Muscle of leg (tissue), 3 donors: ENCODE measurements at regions not wholly inside any gene's neighbourhood (a gene's known extent, or its start where the extent isn't known, plus 50 kb on each side); places are given as distances from the start of the nearest gene placed in this dataset.

Experiments
- DNase-seq: peaks from one replicate; pipeline ENCODE4 v3.0.0; 2013
- H3K27ac ChIP-seq: one replicate; pipeline ENCODE4 v1.5.1; 2013; ENCODE audit warnings: mild to moderate bottlenecking, low read length, control low read depth
- H3K27me3 ChIP-seq: one replicate; pipeline ENCODE4 v1.6.1; 2013; ENCODE audit warnings: low read length; ENCODE audit not compliant: control insufficient read depth, insufficient read depth
- H3K36me3 ChIP-seq: one replicate; pipeline ENCODE4 v1.6.1; 2013; ENCODE audit warnings: low read length; ENCODE audit not compliant: control insufficient read depth, insufficient read depth
- H3K4me1 ChIP-seq: one replicate; pipeline ENCODE4 v1.6.1; 2013; ENCODE audit warnings: low read length; ENCODE audit not compliant: control insufficient read depth, insufficient read depth
- H3K4me3 ChIP-seq: one replicate; pipeline ENCODE4 v1.5.1; 2013; ENCODE audit warnings: low read length, control low read depth
- H3K9me3 ChIP-seq: replicated peaks from 2 replicates; pipeline ENCODE4 v1.6.1; 2013; ENCODE audit warnings: low read depth, low read length; ENCODE audit not compliant: control insufficient read depth
- WGBS: methylation state at CpG from one replicate; pipeline ENCODE4 v1.1.5; 2013; ENCODE audit warnings: missing lambda C conversion rate; ENCODE audit not compliant: insufficient coverage; 5-methylcytosine and 5-hydroxymethylcytosine counted together

DNA sequence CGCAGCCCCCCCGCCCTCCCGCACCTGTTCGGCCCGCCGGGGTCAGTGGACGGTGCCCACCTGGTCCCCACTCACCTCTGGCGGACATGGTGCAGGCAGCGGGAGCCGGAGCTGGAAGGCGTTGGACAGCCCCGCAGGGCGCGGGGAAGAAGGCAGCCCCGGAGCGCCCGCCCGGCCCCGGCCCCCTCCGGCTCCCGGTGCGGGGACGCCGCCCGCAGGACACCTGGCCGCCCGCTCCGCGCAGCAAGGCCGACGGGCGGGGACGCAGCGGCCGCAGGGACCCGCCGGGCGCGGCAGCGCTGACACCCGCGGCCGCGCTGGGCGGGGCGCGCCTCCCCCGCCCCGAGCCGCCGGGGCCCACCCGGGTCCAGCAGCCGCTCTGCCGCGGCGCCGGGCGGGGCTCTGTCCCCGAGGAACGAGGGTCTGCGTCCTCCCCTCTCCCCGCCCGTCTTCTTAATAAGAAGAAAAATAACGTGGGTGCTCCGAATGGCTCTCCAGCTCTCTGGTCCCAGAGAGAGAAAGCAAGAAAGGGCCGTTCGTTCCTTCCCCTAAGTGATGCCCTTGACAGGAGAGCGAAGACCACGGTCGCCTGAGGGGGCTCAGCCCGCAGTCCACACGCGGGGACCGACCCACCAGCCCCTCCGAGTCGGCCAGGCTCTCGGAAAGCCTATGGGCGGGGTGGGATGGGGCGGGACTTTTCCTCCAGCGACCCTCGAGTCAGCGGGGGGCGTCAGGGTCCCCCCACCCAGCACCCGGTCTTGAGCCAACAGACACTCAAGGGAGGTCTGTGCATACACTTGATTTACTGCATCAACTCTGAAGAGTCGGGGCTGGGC, 53.4 kb upstream of the FHIP2A start:
- H3K4me1 ChIP-seq, result peaks cover 6% of the 10 kb centered on the region
- H3K27ac ChIP-seq, result no peak overlapping the region
- peak; percentile 14 for DNase-seq
- WGBS, result under 1% methylated on average over 77 of the region's 85 CpGs
- H3K36me3 ChIP-seq, result no peaks in the 10 kb centered on the region
- H3K4me3 ChIP-seq, result peak overlapping the region; percentile 36
- H3K27me3 ChIP-seq, result peaks cover 24% of the 10 kb centered on the region
- H3K9me3 ChIP-seq, result no peaks in the 10 kb centered on the region

DNA sequence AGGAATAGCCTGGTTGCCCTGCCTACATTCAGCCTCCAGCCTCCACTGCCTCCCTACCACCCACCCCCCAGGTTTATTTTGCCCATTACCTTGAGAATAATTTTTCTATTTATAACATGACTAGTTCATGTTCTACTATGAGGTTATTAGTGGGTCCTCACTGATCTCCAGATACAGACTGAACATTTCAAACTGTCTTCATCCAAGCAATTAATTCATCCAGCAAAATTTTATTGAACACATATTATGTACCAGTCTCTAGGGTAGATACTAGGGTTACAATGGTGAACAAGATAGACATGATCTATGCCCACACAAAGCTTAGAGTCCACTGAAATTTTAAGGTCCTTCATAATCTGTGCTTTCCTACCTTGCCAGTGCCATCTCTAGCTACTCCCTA, 51.6 kb upstream of the FHIP2A start:
- H3K27me3 ChIP-seq, result peaks cover 21% of the 10 kb centered on the region
- no peaks in the 10 kb centered on the region for H3K9me3 ChIP-seq
- H3K27ac ChIP-seq, result no peak overlapping the region
- H3K4me3 ChIP-seq, result no peak overlapping the region
- no peaks in the 10 kb centered on the region for H3K36me3 ChIP-seq
- no peak for DNase-seq
- H3K4me1 ChIP-seq, result peaks cover 6% of the 10 kb centered on the region

DNA sequence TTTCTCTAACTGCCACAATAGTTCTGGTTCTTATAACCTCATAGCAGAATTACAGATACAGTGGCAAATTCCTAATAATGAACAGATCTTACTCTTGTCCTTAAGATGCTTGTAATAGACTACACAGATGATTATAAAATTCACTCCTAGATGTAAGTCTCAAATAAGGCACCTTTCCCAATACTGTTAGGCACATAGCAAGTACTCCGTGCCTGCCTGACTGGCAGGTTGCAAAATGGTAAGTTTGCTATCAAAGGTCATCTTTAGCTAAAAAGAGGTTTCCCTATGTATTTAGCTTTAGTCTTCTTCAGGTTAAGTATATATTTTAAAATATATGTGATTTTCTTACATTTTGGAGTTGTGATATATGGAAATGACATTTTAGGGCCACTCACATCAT, 50.4 kb upstream of the FHIP2A start:
- Histone ChIP-seq H3K27me3 (peaks cover 21% of the 10 kb centered on the region), H3K4me3 (no peak overlapping the region), H3K4me1 (peaks cover 6% of the 10 kb centered on the region), H3K9me3 (no peaks in the 10 kb centered on the region), H3K36me3 (no peaks in the 10 kb centered on the region), H3K27ac (no peak overlapping the region)
- no peak for DNase-seq
- whole genome bisulfite sequencing, result no CpG with 5 or more reads among the region's 1 CpG

DNA sequence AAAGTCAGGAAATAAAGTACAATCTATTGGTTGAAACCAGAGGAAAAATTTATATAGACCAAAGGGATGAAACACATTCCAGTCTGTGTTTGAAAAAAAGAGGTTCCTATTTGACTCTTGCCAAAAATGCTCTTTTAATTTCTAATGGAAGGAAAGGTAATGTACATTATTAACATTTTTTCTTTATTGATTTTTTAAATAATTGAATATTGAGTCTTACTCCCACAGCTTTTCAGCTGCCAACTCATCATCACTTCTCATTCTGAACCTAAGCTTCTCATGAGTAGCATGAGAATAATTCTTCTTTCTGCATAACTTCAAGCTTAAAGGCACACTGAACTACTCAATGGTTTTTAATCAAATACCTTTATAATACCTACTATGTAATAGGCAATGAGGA, 49.8 kb upstream of the FHIP2A start:
- no peaks in the 10 kb centered on the region for H3K36me3 ChIP-seq
- H3K27ac ChIP-seq, result no peak overlapping the region
- no peak for DNase-seq
- H3K27me3 ChIP-seq, result peaks cover 17% of the 10 kb centered on the region
- peaks cover 6% of the 10 kb centered on the region for H3K4me1 ChIP-seq
- no peak overlapping the region for H3K4me3 ChIP-seq
- no peaks in the 10 kb centered on the region for H3K9me3 ChIP-seq
